COR-L47 (cell line): ENCODE measurements at regions not wholly inside any gene's neighbourhood (a gene's known extent, or its start where the extent isn't known, plus 50 kb on each side); places are given as distances from the start of the nearest gene placed in this dataset.
"Not testable (repeated sequence)": the region's sequence is repeated elsewhere in the genome, so short reads cannot be mapped to it uniquely, and the experiment has no call there.

Source experiments
- DNase-seq: peaks from one replicate; lab custom pipeline; 2025; lab: John Stamatoyannopoulos, UW

- no peak for DNase-seq
Observed at GRCh38 chr2:76170856-76171255, 460.1 kb upstream of the GCFC2 start.

GRCh38 chr2:76170009-76170384 is 459.3 kb upstream of the GCFC2 start:
- no peak for DNase-seq

- DNase-seq = no peak
Observed at GRCh38 chr2:76169276-76170008, 458.7 kb upstream of the GCFC2 start.

- no peak for DNase-seq
Observed at GRCh38 chr2:76163860-76164259, 453.1 kb upstream of the GCFC2 start.

- DNase-seq = no peak
Observed at GRCh38 chr2:76160670-76161069, 450.0 kb upstream of the GCFC2 start.

- DNase-seq = no peak
Observed at GRCh38 chr2:76159042-76159648, 448.4 kb upstream of the GCFC2 start.

- DNase-seq = no peak
Observed at GRCh38 chr2:76157531-76157930, 446.8 kb upstream of the GCFC2 start.

GRCh38 chr2:76154981-76155380 is 444.3 kb upstream of the GCFC2 start:
- DNase-seq = no peak

- DNase-seq = no peak
Observed at GRCh38 chr2:76149846-76150245, 439.1 kb upstream of the GCFC2 start.

- DNase-seq = not testable (repeated sequence)
Observed at GRCh38 chr2:76139303-76139702, 428.6 kb upstream of the GCFC2 start.

- no peak for DNase-seq
Observed at GRCh38 chr2:76128622-76129021, 417.9 kb upstream of the GCFC2 start.

- DNase-seq = no peak
Observed at GRCh38 chr2:76120176-76120575, 409.5 kb upstream of the GCFC2 start.

- no peak for DNase-seq
Observed at GRCh38 chr2:76089683-76090082, 379.0 kb upstream of the GCFC2 start.

- no peak for DNase-seq
Observed at GRCh38 chr2:76083248-76083647, 372.5 kb upstream of the GCFC2 start.

- DNase-seq = no peak
Observed at GRCh38 chr2:76082509-76082908, 371.8 kb upstream of the GCFC2 start.

- DNase-seq = no peak
Observed at GRCh38 chr2:76080154-76080553, 369.4 kb upstream of the GCFC2 start.

- DNase-seq = no peak
Observed at GRCh38 chr2:76075126-76075525, 364.4 kb upstream of the GCFC2 start.

- no peak for DNase-seq
Observed at GRCh38 chr2:76073992-76074604, 363.4 kb upstream of the GCFC2 start.

GRCh38 chr2:76050196-76050595 is 339.5 kb upstream of the GCFC2 start:
- DNase-seq = no peak

- DNase-seq = no peak
Observed at GRCh38 chr2:76044701-76045100, 334.0 kb upstream of the GCFC2 start.

GRCh38 chr2:76039505-76039904 is 328.8 kb upstream of the GCFC2 start:
- no peak for DNase-seq

GRCh38 chr2:76027761-76028160 is 317.0 kb upstream of the GCFC2 start:
- DNase-seq = no peak

- no peak for DNase-seq
Observed at GRCh38 chr2:76019128-76019527, 308.4 kb upstream of the GCFC2 start.

- no peak for DNase-seq
Observed at GRCh38 chr2:76009484-76009883, 298.8 kb upstream of the GCFC2 start.
